K562 (cell line): ENCODE measurements at regions not wholly inside any gene's neighbourhood (a gene's known extent, or its start where the extent isn't known, plus 50 kb on each side); places are given as distances from the start of the nearest gene placed in this dataset.

Source experiments
- ATAC-seq: fragments of 200-7000 bp; cut with Tn5 transposase; 3 replicates; pipeline ENCODE4 v1.9.1; 2020; ENCODE audit warnings: moderate library complexity
- BruUV-seq: library from RNA; stranded (reverse); fragments of 400-500 nt; replicated peaks from 2 replicates; lab custom pipeline; 2021; lab: Mats Ljungman, UMichigan
- CTCF ChIA-PET: fragments of 300-600 bp; formaldehyde crosslinking; extraction: SDS; loops from one replicate; lab custom pipeline; 2021; ENCODE audit warnings: low intra/inter-chr PET ratio; lab: Yijun Ruan, JAX
- POLR2A ChIA-PET: fragments of 300-600, 350-650 bp; sonication (Branson Sonifier 250); formaldehyde crosslinking; extraction: SDS; loops from one replicate; lab custom pipeline; 2021; ENCODE audit warnings: antibody characterized with exemption, inconsistent platforms; lab: Yijun Ruan, JAX
- DNase-seq, 4 experiments: peaks; one replicate each; pipeline versions ENCODE4 v3.0.0 to v3.0.0-alpha.2; 2011 to 2018; ENCODE audit warnings: low spot score in 3 of 4, mixed read lengths in 3 of 4; ENCODE audit errors: extremely low read depth in 1 of 4
- FAIRE-seq: peaks from 2 replicates; lab custom pipeline; 2011; peaks lifted over from hg19 to GRCh38; lab: Jason Lieb, UNC
- H2AFZ ChIP-seq: 2 replicates; pipeline ENCODE4 v1.6.0; 2011; ENCODE audit warnings: low read depth, low read length, control low read depth, inconsistent platforms
- H3K27ac ChIP-seq: fragments of 200-600 bp; 3 replicates; pipeline ENCODE4 v1.8.0; 2011; ENCODE audit warnings: low read depth, mild to moderate bottlenecking, control low read depth, inconsistent platforms, low read length, moderate library complexity, mixed read lengths; ENCODE audit errors: extremely low read depth
- H3K27me3 ChIP-seq, 2 experiments: fragments of 300-600 bp in 1 of 2; 2 replicates in 1 of 2; 3 replicates in 1 of 2; pipeline versions ENCODE4 v1.6.0 to v1.8.0; 2011; ENCODE audit warnings: inconsistent platforms in 2 of 2, low read length in 2 of 2, mild to moderate bottlenecking in 1 of 2, mixed read lengths in 1 of 2, moderate library complexity in 1 of 2; ENCODE audit not compliant: control insufficient read depth in 2 of 2, insufficient read depth in 2 of 2
- H3K36me3 ChIP-seq: fragments of 300-600 bp; 3 replicates; pipeline ENCODE4 v1.8.0; 2011; ENCODE audit warnings: mild to moderate bottlenecking, low read length, inconsistent platforms; ENCODE audit not compliant: control insufficient read depth, insufficient read depth
- H3K4me1 ChIP-seq, 2 experiments: fragments of 200-600 bp in 1 of 2; replicated peaks in 1 of 2; 2 replicates in 1 of 2; 3 replicates in 1 of 2; pipeline versions ENCODE4 v1.5.1 to v1.8.0; 2011; ENCODE audit warnings: inconsistent platforms in 2 of 2, low read length in 2 of 2, mild to moderate bottlenecking in 1 of 2, mixed read lengths in 1 of 2, moderate library complexity in 1 of 2; ENCODE audit not compliant: control insufficient read depth in 2 of 2, insufficient read depth in 2 of 2
- H3K4me2 ChIP-seq: 2 replicates; pipeline ENCODE4 v1.6.1; 2011; ENCODE audit warnings: low read length, control low read depth, inconsistent platforms, mixed read lengths; ENCODE audit not compliant: insufficient read depth
- H3K4me3 ChIP-seq: fragments of 200-600 bp; sonication (generic), shearing (Covaris generic); 2 replicates; pipeline ENCODE4 v1.5.1; 2016; ENCODE audit warnings: control low read depth, inconsistent platforms
- H3K79me2 ChIP-seq: fragments of 200-600 bp; 3 replicates; pipeline ENCODE4 v1.8.0; 2011; ENCODE audit warnings: low read length, inconsistent platforms; ENCODE audit not compliant: control insufficient read depth, insufficient read depth
- H3K9ac ChIP-seq, 2 experiments: 2 replicates each; pipeline versions ENCODE4 v1.6.0 to v1.6.1; 2011; ENCODE audit warnings: low read depth in 2 of 2, low read length in 2 of 2, control low read depth in 1 of 2, inconsistent platforms in 1 of 2, mild to moderate bottlenecking in 1 of 2, mixed read lengths in 1 of 2; ENCODE audit not compliant: insufficient read depth in 1 of 2
- H3K9me1 ChIP-seq: one replicate; pipeline ENCODE4 v1.6.0; 2011; ENCODE audit warnings: inconsistent platforms, mild to moderate bottlenecking, low read length, moderate library complexity; ENCODE audit not compliant: control insufficient read depth, insufficient read depth
- H3K9me3 ChIP-seq: replicated peaks from 2 replicates; pipeline ENCODE4 v1.5.1; 2011; ENCODE audit warnings: low read depth, low read length, inconsistent platforms; ENCODE audit not compliant: control insufficient read depth, insufficient read depth
- H4K20me1 ChIP-seq: replicated peaks from 2 replicates; pipeline ENCODE4 v1.6.1; 2011; ENCODE audit warnings: low read length, inconsistent platforms, mixed read lengths; ENCODE audit not compliant: control insufficient read depth, insufficient read depth
- ARID1B ChIP-seq: fragments of 450-650 bp; IDR thresholded peaks from 2 replicates; pipeline ENCODE4 v1.6.1; 2016; ENCODE audit warnings: antibody characterized with exemption, mild to moderate bottlenecking, inconsistent platforms
- ARNT ChIP-seq, 2 experiments: fragments of 450-650 bp; IDR thresholded peaks; 2 replicates each; pipeline ENCODE4 v1.6.1; 2016; ENCODE audit warnings: mild to moderate bottlenecking in 1 of 2
- BCOR ChIP-seq: fragments of 450-650 bp; IDR thresholded peaks from 2 replicates; pipeline ENCODE4 v1.6.1; 2016
- NCOA4 ChIP-seq: fragments of 450-650 bp; IDR thresholded peaks from 2 replicates; pipeline ENCODE4 v1.6.1; 2018; ENCODE audit warnings: mild to moderate bottlenecking; ENCODE audit not compliant: partially characterized antibody
- PHB ChIP-seq: fragments of 250-450 bp; sonication (Bioruptor Pico); IDR thresholded peaks from 2 replicates; pipeline ENCODE4 v1.5.0; 2021
- PURB ChIP-seq: sonication (generic); formaldehyde crosslinking; IDR thresholded peaks from 2 replicates; pipeline ENCODE4 v1.9.0; 2021; ENCODE audit warnings: low read depth, mild to moderate bottlenecking, missing genetic modification reagents
- SAFB2 ChIP-seq: fragments of 200-400 bp; formaldehyde crosslinking; IDR thresholded peaks from 2 replicates; pipeline ENCODE4 v1.6.1; 2018; ENCODE audit warnings: borderline replicate concordance, low read length, low read depth, moderate library complexity; ENCODE audit not compliant: severe bottlenecking
- SNAPC5 ChIP-seq: fragments of 250-450 bp; sonication (Bioruptor Pico); IDR thresholded peaks from 2 replicates; pipeline ENCODE4 v1.8.0; 2021; ENCODE audit warnings: moderate library complexity, mild to moderate bottlenecking, inconsistent platforms
- ZNF436 ChIP-seq: fragments of 250-450, 450-650 bp; sonication (Bioruptor Pico); formaldehyde crosslinking; IDR thresholded peaks from 2 replicates; pipeline ENCODE4 v1.7.0; 2020; ENCODE audit warnings: mild to moderate bottlenecking
- ZNF644 ChIP-seq: fragments of 200-800 bp; sonication (Bioruptor generic); IDR thresholded peaks from 2 replicates; pipeline ENCODE4 v1.6.1; 2016; ENCODE audit warnings: low read depth, missing genetic modification characterization, missing compliant biosample characterization
- in situ Hi-C: fragments of 300-500 bp; cut with MboI; formaldehyde crosslinking; loops from 4 replicates; pipeline ENCODE4 v1.15.0; 2018; ENCODE audit warnings: inconsistent platforms, mixed read lengths
- intact Hi-C: fragments of 100-400 bp; cut with micrococcal nuclease; formaldehyde crosslinking; loops from 2 replicates; pipeline ENCODE4 v1.14.2; 2022
- TF ChIP-seq, protein P1 (sequence below): sonication (generic); formaldehyde crosslinking; IDR thresholded peaks from 2 replicates; pipeline ENCODE4 v1.9.0; 2022; ENCODE audit warnings: mild to moderate bottlenecking, missing genetic modification reagents
- TF ChIP-seq, protein P2 (sequence below): fragments of 250-450 bp; sonication (Bioruptor Pico); IDR thresholded peaks from 2 replicates; pipeline ENCODE4 v1.5.0; 2021; ENCODE audit warnings: mild to moderate bottlenecking, moderate library complexity

DNA sequence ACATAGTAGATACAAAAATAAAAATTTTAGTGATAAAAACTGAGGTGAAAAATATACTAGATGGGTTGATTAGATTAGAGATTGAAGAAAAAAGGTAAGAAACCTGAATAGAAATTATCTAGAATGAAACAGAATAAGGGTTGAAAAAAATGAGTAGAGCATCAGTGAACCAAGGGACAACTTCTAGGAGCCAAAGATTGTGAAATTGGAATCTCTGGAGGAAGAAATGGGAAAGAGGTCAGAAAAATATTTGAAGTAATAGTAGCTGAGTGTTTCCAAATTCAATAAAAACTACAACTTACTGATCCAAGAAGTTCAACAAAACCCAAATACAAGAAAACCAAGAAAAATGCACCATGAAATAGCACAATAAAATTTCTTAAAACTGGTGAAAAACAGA lies 116.6 kb upstream of the STARD4 start:
- H3K9ac ChIP-seq: no peak overlapping the region
- H3K9me3 ChIP-seq: no peaks in the 10 kb centered on the region
- DNase-seq (no peak), ATAC-seq (no peak), FAIRE-seq (no peak)
- ChIA-PET CTCF (no interaction called here), POLR2A (no interaction called here)
- no peak overlapping the region for H3K4me3 ChIP-seq
- H3K9me1 ChIP-seq: no peaks in the 10 kb centered on the region
- no peaks in the 10 kb centered on the region for H3K4me1 ChIP-seq
- H4K20me1 ChIP-seq: no peaks in the 10 kb centered on the region
- H3K27me3 ChIP-seq: no peaks in the 10 kb centered on the region
- TF ChIP-seq PURB (CRISPR knock-in tag) (no peak), ARNT (IDR thresholded peaks at IDR 0.05) (no peak), NCOA4 (no peak), PHB (CRISPR knock-in tag) (no peak), SAFB2 (no peak), BCOR (no peak), ZNF436 (no peak), ZNF644 (tag) (no peak), ARID1B (no peak), SNAPC5 (CRISPR knock-in tag) (no peak)
- TF ChIP-seq, protein P1, sequence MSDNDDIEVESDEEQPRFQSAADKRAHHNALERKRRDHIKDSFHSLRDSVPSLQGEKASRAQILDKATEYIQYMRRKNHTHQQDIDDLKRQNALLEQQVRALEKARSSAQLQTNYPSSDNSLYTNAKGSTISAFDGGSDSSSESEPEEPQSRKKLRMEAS (CRISPR knock-in tag): no peak
- TF ChIP-seq, protein P2, sequence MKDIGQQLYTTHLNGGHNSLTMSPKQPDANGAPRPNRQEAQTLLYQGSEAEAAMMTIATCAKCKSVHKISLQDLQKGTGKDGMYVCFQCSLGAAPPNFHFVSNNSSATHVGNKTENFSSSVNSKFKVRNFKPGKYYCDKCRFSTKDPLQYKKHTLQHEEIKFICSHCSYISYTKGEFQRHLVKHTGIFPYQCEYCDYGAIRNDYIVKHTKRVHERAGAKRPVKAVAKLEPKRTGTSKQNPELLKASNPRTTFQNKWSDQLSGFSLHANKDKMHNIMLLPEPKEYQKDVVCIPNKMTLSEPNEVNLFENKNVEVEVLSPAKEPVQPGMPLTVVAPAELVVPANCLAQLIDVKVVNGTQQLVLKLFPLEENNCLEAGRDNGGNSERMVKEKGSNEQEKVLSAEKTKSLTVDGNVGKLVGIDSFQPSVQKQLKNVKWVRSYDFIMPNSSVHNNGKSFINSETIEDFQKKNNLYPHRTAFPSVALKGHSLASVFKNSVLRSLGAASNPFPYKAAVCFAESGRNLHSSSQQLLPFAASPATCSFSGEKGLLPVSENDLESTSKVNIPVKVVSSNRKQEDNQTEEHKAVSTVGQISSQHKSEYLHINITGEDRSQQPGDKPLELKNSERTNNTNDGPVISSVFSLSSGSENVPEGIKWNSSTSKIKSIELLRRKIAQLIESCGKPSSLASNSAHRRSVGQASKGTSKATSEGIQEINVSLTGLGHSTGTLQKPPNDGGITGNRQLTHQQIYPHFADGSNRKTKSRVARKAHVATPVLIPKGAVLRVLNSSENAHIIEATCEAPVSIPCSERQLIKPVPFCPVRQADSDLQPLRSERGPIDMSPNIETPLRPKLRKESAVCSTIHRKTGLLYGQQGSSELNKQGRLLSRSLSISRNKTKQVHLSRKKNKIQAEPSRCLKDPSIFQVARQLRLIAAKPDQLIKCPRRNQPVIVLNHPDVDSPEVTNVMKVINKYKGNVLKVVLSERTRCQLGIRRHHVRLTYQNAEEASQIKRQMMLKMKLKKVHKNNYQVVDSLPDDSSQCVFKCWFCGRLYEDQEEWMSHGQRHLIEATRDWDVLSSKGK (CRISPR knock-in tag): no peak
- H3K4me2 ChIP-seq: no peak overlapping the region
- no peaks in the 10 kb centered on the region for H3K79me2 ChIP-seq
- H3K36me3 ChIP-seq: no peaks in the 10 kb centered on the region
- no TSS peak for BruUV-seq
- H2AFZ ChIP-seq: no peak overlapping the region
- intact Hi-C loops (no loop called here), in situ Hi-C loops (no loop called here)
- H3K27ac ChIP-seq: no peak overlapping the region
